Activated B cell treated with CpG ODN at 0.5 μM for 24 hours (primary cell): ENCODE measurements at regions not wholly inside any gene's neighbourhood (a gene's known extent, or its start where the extent isn't known, plus 50 kb on each side); places are given as distances from the start of the nearest gene placed in this dataset.

Source experiments
- ATAC-seq: fragments of 200-7000 bp; cut with Tn5 transposase; one replicate; pipeline ENCODE4 v1.10.0; 2021; ENCODE audit warnings: low read depth, mild to moderate bottlenecking, moderate library complexity
- CTCF ChIA-PET: fragments of 350-600 bp; sonication (Branson Sonifier 250); formaldehyde crosslinking; loops from one replicate; lab custom pipeline; 2021; ENCODE audit warnings: antibody characterized with exemption; lab: Charles Lee
- POLR2A ChIA-PET: fragments of 350-600 bp; sonication (Branson Sonifier 250); formaldehyde crosslinking; loops from one replicate; lab custom pipeline; 2021; ENCODE audit warnings: antibody characterized with exemption; lab: Charles Lee
- DNase-seq: peaks from one replicate; pipeline ENCODE4 v3.0.0; 2022
- H3K27ac Mint-ChIP-seq: one replicate; pipeline ENCODE4 v1.8.0; 2020; ENCODE audit warnings: mixed read lengths
- H3K27me3 Mint-ChIP-seq: one replicate; pipeline ENCODE4 v1.8.0; 2021; ENCODE audit warnings: mixed read lengths
- H3K36me3 Mint-ChIP-seq: one replicate; pipeline ENCODE4 v1.8.0; 2021; ENCODE audit warnings: low read depth, mixed read lengths
- H3K4me1 Mint-ChIP-seq: one replicate; pipeline ENCODE4 v1.8.0; 2021; ENCODE audit warnings: mixed read lengths
- H3K4me3 Mint-ChIP-seq: one replicate; pipeline ENCODE4 v1.8.0; 2020; ENCODE audit warnings: mild to moderate bottlenecking, mixed read lengths
- H3K9me3 Mint-ChIP-seq: one replicate; pipeline ENCODE4 v1.8.0; 2020; ENCODE audit warnings: mixed read lengths
- intact Hi-C: fragments of 100-400 bp; cut with micrococcal nuclease; formaldehyde crosslinking; loops from one replicate; pipeline ENCODE4 v1.15.1; 2024
- TF ChIP-seq, protein P1 (sequence below): fragments of 200-600 bp; IDR thresholded peaks from one replicate; pipeline ENCODE4 v1.8.0; 2022; ENCODE audit warnings: antibody characterized with exemption, mild to moderate bottlenecking

DNA sequence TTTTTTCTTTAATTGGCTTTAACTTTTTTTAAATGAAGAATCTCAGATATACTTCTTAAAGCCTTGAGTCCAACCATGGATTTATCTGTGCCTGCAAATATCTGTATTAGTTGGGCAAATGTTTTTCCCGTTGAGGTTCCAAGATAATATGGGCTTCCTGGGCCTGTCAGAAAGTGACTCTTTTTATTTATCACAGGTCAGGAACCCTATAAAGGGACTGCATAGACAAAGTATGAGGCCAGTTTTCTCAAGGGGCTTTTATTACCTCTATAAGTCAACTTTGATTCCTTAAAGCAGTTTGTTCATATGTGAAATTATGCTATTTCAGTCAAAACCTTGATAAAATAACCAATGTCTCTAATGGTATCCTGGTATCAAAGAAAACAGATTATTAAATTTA lies 80.2 kb upstream of the BMP2K start:
- ATAC-seq = no peak
- DNase-seq = no peak
- ChIA-PET POLR2A (no interaction called here), CTCF (no interaction called here)
- H3K27ac Mint-ChIP-seq = no peak overlapping the region
- H3K27me3 Mint-ChIP-seq = no peaks in the 10 kb centered on the region
- no peaks in the 10 kb centered on the region for H3K9me3 Mint-ChIP-seq
- H3K4me1 Mint-ChIP-seq = peaks cover 17% of the 10 kb centered on the region
- no peaks in the 10 kb centered on the region for H3K36me3 Mint-ChIP-seq
- TF ChIP-seq, protein P1, sequence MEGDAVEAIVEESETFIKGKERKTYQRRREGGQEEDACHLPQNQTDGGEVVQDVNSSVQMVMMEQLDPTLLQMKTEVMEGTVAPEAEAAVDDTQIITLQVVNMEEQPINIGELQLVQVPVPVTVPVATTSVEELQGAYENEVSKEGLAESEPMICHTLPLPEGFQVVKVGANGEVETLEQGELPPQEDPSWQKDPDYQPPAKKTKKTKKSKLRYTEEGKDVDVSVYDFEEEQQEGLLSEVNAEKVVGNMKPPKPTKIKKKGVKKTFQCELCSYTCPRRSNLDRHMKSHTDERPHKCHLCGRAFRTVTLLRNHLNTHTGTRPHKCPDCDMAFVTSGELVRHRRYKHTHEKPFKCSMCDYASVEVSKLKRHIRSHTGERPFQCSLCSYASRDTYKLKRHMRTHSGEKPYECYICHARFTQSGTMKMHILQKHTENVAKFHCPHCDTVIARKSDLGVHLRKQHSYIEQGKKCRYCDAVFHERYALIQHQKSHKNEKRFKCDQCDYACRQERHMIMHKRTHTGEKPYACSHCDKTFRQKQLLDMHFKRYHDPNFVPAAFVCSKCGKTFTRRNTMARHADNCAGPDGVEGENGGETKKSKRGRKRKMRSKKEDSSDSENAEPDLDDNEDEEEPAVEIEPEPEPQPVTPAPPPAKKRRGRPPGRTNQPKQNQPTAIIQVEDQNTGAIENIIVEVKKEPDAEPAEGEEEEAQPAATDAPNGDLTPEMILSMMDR = no peak
- intact Hi-C loops = no loop called here
- H3K4me3 Mint-ChIP-seq = no peak overlapping the region

DNA sequence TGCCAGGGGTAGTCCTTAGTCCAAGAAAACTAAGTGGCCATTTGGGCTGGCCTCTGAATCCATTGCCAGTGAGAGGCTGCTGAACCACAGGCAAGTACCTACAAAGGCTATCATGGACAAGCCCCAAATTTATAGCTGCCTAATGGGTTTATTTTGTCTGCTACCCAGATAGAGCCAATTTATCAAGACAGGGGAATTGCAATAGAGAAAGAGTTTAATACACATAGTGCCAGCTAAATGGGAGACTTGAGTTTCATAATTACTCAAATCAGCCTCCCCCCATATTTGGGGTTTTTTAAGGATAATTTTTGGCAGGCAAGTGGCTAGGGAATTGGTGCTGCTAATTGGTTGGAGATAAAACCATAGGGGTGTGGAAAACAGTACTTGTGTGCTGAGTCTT lies 73.1 kb upstream of the BMP2K start:
- H3K4me1 Mint-ChIP-seq = peaks cover 40% of the 10 kb centered on the region
- no peaks in the 10 kb centered on the region for H3K27me3 Mint-ChIP-seq
- intact Hi-C loops = no loop called here
- CTCF ChIA-PET = no interaction called here
- no peak overlapping the region for H3K4me3 Mint-ChIP-seq
- ATAC-seq (no peak), DNase-seq (no peak)
- no peak overlapping the region for H3K27ac Mint-ChIP-seq
- TF ChIP-seq, protein P1 = no peak
- POLR2A ChIA-PET = no interaction called here
- peaks cover 6% of the 10 kb centered on the region for H3K36me3 Mint-ChIP-seq
- H3K9me3 Mint-ChIP-seq = peaks cover 14% of the 10 kb centered on the region

DNA sequence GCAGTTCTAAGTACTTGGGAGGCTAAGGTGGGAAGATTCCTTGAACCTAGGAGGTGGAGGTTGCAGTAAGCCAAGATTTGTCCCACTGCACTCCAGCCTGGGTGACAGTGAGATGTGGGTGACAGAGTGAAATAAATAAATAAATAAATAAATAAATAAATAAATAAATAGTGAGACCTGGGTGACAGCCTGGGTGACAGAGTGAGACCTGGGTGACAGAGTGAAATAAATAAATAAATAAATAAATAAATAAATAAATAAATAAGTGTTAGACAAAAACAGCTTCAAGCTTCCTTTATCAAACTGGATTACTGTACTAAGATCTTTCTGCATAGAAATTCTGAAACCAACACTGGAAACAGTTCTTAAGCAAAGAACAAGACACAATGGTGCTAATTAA lies 71.8 kb upstream of the BMP2K start:
- DNase-seq = no peak
- CTCF ChIA-PET = interaction anchor here (1.0 kb wide), 1 partner anchor 91 kb away, joined by 3 read pairs; no protein-coding TSS in a partner anchor
- POLR2A ChIA-PET = interaction anchor here (0.5 to 1.8 kb wide), 5 partner anchors 17 to 72 kb away, joined by 4 to 12 read pairs (median 4); partner anchors contain the start of gene BMP2K
- ATAC-seq = no peak
- intact Hi-C loops = no loop called here
- H3K36me3 Mint-ChIP-seq = peaks cover 6% of the 10 kb centered on the region
- H3K4me1 Mint-ChIP-seq = peaks cover 42% of the 10 kb centered on the region
- no peak overlapping the region for H3K4me3 Mint-ChIP-seq
- no peaks in the 10 kb centered on the region for H3K27me3 Mint-ChIP-seq
- TF ChIP-seq, protein P1 = no peak
- H3K9me3 Mint-ChIP-seq = peaks cover 14% of the 10 kb centered on the region
- no peak overlapping the region for H3K27ac Mint-ChIP-seq

DNA sequence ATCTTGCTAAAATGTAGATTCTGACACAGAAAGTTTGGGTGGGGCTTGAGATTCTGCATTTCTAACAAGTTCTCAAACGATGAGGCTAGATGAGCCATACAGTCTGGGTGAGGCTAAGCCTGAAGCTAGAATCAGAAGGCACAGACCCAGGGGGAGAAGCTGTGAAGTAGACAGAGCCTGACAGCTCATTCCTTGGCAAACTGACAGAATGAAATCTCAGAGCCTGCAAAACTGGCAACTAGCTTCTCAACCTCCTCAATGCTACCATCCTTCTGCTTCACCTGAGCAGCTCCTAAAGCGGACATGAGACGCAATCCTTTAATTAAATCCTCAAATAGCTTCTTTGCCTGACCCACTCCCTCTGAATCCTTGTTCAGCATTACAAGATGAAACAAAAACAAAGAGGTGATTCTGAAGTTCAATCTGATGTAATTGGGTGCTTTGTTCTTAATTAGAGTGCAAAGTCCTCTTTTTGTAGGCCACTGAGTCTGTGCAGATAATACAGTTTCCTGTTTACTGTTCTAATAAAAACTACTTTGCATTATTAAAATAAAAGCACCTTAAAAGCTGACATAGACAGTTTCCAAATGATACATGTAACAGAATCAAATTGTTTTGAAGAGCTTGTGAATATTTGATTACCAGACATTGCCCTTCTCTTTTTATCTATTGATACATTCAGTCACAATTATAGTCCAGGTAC lies 71.0 kb upstream of the BMP2K start:
- CTCF ChIA-PET = interaction anchor here (1.0 kb wide), 1 partner anchor 92 kb away, joined by 3 read pairs; no protein-coding TSS in a partner anchor
- DNase-seq = no peak
- Mint-ChIP-seq H3K9me3 (peaks cover 14% of the 10 kb centered on the region), H3K4me1 (peaks cover 42% of the 10 kb centered on the region), H3K36me3 (peaks cover 6% of the 10 kb centered on the region), H3K27me3 (no peaks in the 10 kb centered on the region), H3K4me3 (no peak overlapping the region), H3K27ac (peak overlapping the region; percentile 46)
- POLR2A ChIA-PET = interaction anchor here (0.7 to 1.8 kb wide), 6 partner anchors 17 to 71 kb away, joined by 4 to 12 read pairs (median 4); partner anchors contain the start of gene BMP2K
- intact Hi-C loops = loop anchor here (5.0 kb wide), 1 partner anchor 33 kb away; no protein-coding TSS in a partner anchor
- TF ChIP-seq, protein P1 = no peak
- ATAC-seq = no peak

DNA sequence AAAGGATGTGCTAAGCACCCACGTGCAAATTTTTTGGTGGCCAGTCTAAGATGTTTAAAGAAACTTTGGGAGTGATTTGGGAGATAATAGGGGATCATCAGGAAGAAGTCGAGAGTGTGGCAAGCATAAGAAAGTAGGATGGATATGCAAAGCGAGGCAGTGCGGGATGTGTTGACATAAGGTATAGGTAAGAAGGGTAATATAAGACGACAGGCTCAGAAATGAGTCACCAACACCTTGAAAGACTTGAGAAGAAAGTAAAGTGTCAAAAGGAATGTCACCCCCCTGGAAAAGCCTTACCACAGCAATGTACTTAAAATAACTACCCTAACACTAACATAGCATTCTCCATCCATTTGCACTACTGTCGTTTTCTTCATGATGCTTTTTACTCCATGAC lies 69.8 kb upstream of the BMP2K start:
- intact Hi-C loops = loop anchor here (2.0 to 5.0 kb wide), 3 partner anchors 14 to 34 kb away; no protein-coding TSS in a partner anchor
- Mint-ChIP-seq H3K4me3 (no peak overlapping the region), H3K4me1 (peaks cover 39% of the 10 kb centered on the region), H3K27me3 (no peaks in the 10 kb centered on the region), H3K36me3 (peaks cover 6% of the 10 kb centered on the region), H3K9me3 (peaks cover 14% of the 10 kb centered on the region), H3K27ac (peak overlapping the region; percentile 21)
- TF ChIP-seq, protein P1 = no peak
- ATAC-seq = no peak
- ChIA-PET POLR2A (interaction anchor here (1.9 kb wide), 1 partner anchor 70 kb away, joined by 8 read pairs; the partner anchor contains the start of gene BMP2K), CTCF (no interaction called here)
- no peak for DNase-seq
